Mesenchymal stem cell (in vitro differentiated cells and primary cell): ENCODE measurements at regions not wholly inside any gene's neighbourhood (a gene's known extent, or its start where the extent isn't known, plus 50 kb on each side); places are given as distances from the start of the nearest gene placed in this dataset.

Source experiments
- DNase-seq: peaks from one replicate; pipeline ENCODE4 v3.0.0-alpha.2; 2013
- H2AFZ ChIP-seq: one replicate; pipeline ENCODE4 v1.6.1; 2013; ENCODE audit warnings: low read depth, mild to moderate bottlenecking, control low read depth, inconsistent platforms, low read length, moderate library complexity
- H2AK5ac ChIP-seq: 2 replicates; pipeline ENCODE4 v1.6.1; 2013; ENCODE audit warnings: low read length, moderate library complexity, mild to moderate bottlenecking, inconsistent platforms; ENCODE audit not compliant: severe bottlenecking
- H2BK120ac ChIP-seq: one replicate; pipeline ENCODE4 v1.6.1; 2013; ENCODE audit warnings: low read depth, mild to moderate bottlenecking, inconsistent platforms, low read length, moderate library complexity
- H2BK12ac ChIP-seq, 2 experiments: one replicate each; pipeline ENCODE4 v1.6.1; 2013; ENCODE audit warnings: inconsistent platforms in 2 of 2, low read length in 2 of 2, mild to moderate bottlenecking in 2 of 2, moderate library complexity in 2 of 2, control low read depth in 1 of 2
- H2BK15ac ChIP-seq: one replicate; pipeline ENCODE4 v1.6.1; 2013; ENCODE audit warnings: mild to moderate bottlenecking, low read depth, inconsistent platforms; ENCODE audit not compliant: poor library complexity, severe bottlenecking
- H2BK5ac ChIP-seq: 2 replicates; pipeline ENCODE4 v1.6.1; 2013; ENCODE audit warnings: low read depth, mild to moderate bottlenecking, low read length, control low read depth, inconsistent platforms; ENCODE audit not compliant: poor library complexity, severe bottlenecking
- H3K14ac ChIP-seq, 2 experiments: one replicate each; pipeline ENCODE4 v1.6.1; 2013; ENCODE audit warnings: inconsistent platforms in 2 of 2, low read length in 2 of 2, control low read depth in 1 of 2, mild to moderate bottlenecking in 1 of 2, moderate library complexity in 1 of 2
- H3K18ac ChIP-seq, 2 experiments: one replicate each; pipeline ENCODE4 v1.6.1; 2013; ENCODE audit warnings: inconsistent platforms in 2 of 2, low read length in 2 of 2, control low read depth in 1 of 2, low read depth in 1 of 2, mild to moderate bottlenecking in 1 of 2
- H3K23ac ChIP-seq, 2 experiments: one replicate each; pipeline ENCODE4 v1.6.1; 2013; ENCODE audit warnings: inconsistent platforms in 2 of 2, low read length in 2 of 2, mild to moderate bottlenecking in 2 of 2, moderate library complexity in 2 of 2, control low read depth in 1 of 2
- H3K27ac ChIP-seq: 2 replicates; pipeline ENCODE4 v1.5.1; 2013; ENCODE audit warnings: mild to moderate bottlenecking, moderate library complexity, low read length, control low read depth, inconsistent platforms; ENCODE audit not compliant: poor library complexity, severe bottlenecking
- H3K27me3 ChIP-seq, 2 experiments: 2 replicates each; pipeline versions ENCODE4 v1.6.1 to v1.7.0; 2013; ENCODE audit warnings: low read length in 2 of 2, mild to moderate bottlenecking in 2 of 2, moderate library complexity in 2 of 2, control low read depth in 1 of 2, inconsistent platforms in 1 of 2; ENCODE audit not compliant: control insufficient read depth in 1 of 2, insufficient read depth in 1 of 2
- H3K36me3 ChIP-seq, 2 experiments: 2 replicates each; pipeline versions ENCODE4 v1.6.1 to v1.7.0; 2013; ENCODE audit warnings: low read length in 2 of 2, control low read depth in 1 of 2, inconsistent platforms in 1 of 2, low read depth in 1 of 2, mild to moderate bottlenecking in 1 of 2; ENCODE audit not compliant: insufficient read depth in 2 of 2, control insufficient read depth in 1 of 2
- H3K4ac ChIP-seq, 2 experiments: one replicate each; pipeline ENCODE4 v1.6.1; 2013; ENCODE audit warnings: inconsistent platforms in 2 of 2, low read length in 2 of 2, mild to moderate bottlenecking in 2 of 2, moderate library complexity in 2 of 2, control low read depth in 1 of 2, low read depth in 1 of 2
- H3K4me1 ChIP-seq: 2 replicates; pipeline ENCODE4 v1.6.1; 2013; ENCODE audit warnings: low read depth, low read length, control low read depth; ENCODE audit not compliant: control insufficient read depth, insufficient read depth
- H3K4me2 ChIP-seq: 2 replicates; pipeline ENCODE4 v1.6.1; 2013; ENCODE audit warnings: low read length, mild to moderate bottlenecking, inconsistent platforms; ENCODE audit not compliant: poor library complexity, severe bottlenecking
- H3K4me3 ChIP-seq, 2 experiments: 2 replicates each; pipeline versions ENCODE4 v1.5.1 to v1.7.0; 2013; ENCODE audit warnings: low read length in 2 of 2, mild to moderate bottlenecking in 2 of 2, control low read depth in 1 of 2, low read depth in 1 of 2; ENCODE audit not compliant: insufficient read depth in 1 of 2
- H3K79me1 ChIP-seq: replicated peaks from 2 replicates; pipeline ENCODE4 v1.6.1; 2013; ENCODE audit warnings: mild to moderate bottlenecking, control low read depth, low read length, inconsistent platforms; ENCODE audit not compliant: poor library complexity, severe bottlenecking
- H3K9ac ChIP-seq: 2 replicates; pipeline ENCODE4 v1.7.0; 2013; ENCODE audit warnings: mild to moderate bottlenecking, low read length, moderate library complexity
- H3K9me3 ChIP-seq: 2 replicates; pipeline ENCODE4 v1.7.0; 2013; ENCODE audit warnings: mild to moderate bottlenecking, low read length; ENCODE audit not compliant: control insufficient read depth
- H4K8ac ChIP-seq: one replicate; pipeline ENCODE4 v1.6.1; 2013; ENCODE audit warnings: inconsistent platforms, mild to moderate bottlenecking, low read length, moderate library complexity
- H4K91ac ChIP-seq: one replicate; pipeline ENCODE4 v1.6.1; 2013; ENCODE audit warnings: mild to moderate bottlenecking, low read length, inconsistent platforms
- WGBS: methylation state at CpG from one replicate; pipeline ENCODE4 v1.1.7; 2013; ENCODE audit warnings: mixed read lengths; 5-methylcytosine and 5-hydroxymethylcytosine counted together

- no peak overlapping the region for H3K14ac ChIP-seq
- no peaks in the 10 kb centered on the region for H3K36me3 ChIP-seq
- no peak overlapping the region for H2BK12ac ChIP-seq
- no peak overlapping the region for H2BK120ac ChIP-seq
- no peak for DNase-seq
- no peaks in the 10 kb centered on the region for H3K4me1 ChIP-seq
- no peak overlapping the region for H3K23ac ChIP-seq
- 91% methylated on average over 1 of the region's 3 CpGs for WGBS
- H3K9me3 ChIP-seq, result no peaks in the 10 kb centered on the region
- H3K79me1 ChIP-seq, result no peaks in the 10 kb centered on the region
- H2BK15ac ChIP-seq, result no peak overlapping the region
- no peak overlapping the region for H3K4me2 ChIP-seq
- H2AFZ ChIP-seq, result no peak overlapping the region
- no peak overlapping the region for H4K91ac ChIP-seq
- no peak overlapping the region for H3K4ac ChIP-seq
- peaks cover 0 to 18% of the 10 kb centered on the region in 2 experiments for H3K27me3 ChIP-seq
- no peak overlapping the region for H3K9ac ChIP-seq
- no peak overlapping the region for H3K18ac ChIP-seq
- no peak overlapping the region for H4K8ac ChIP-seq
- H2BK5ac ChIP-seq, result no peak overlapping the region
- no peak overlapping the region for H3K27ac ChIP-seq
- H2AK5ac ChIP-seq, result no peak overlapping the region
- H3K4me3 ChIP-seq, result no peak overlapping the region
Measured at GRCh38 chr5:159395202-159395601, 64.9 kb upstream of the IL12B start.

GRCh38 chr5:159398936-159399335 is 68.6 kb upstream of the IL12B start:
- no peaks in the 10 kb centered on the region for H3K4me1 ChIP-seq
- no peak overlapping the region for H3K4ac ChIP-seq
- H3K4me3 ChIP-seq, result no peak overlapping the region
- no peak overlapping the region for H3K4me2 ChIP-seq
- no peak overlapping the region for H2BK12ac ChIP-seq
- DNase-seq, result no peak
- no peak overlapping the region for H2BK15ac ChIP-seq
- H3K79me1 ChIP-seq, result no peaks in the 10 kb centered on the region
- WGBS, result 85% methylated on average over 3 of the region's 3 CpGs
- H3K27ac ChIP-seq, result no peak overlapping the region
- no peak overlapping the region for H3K18ac ChIP-seq
- no peak overlapping the region for H3K9ac ChIP-seq
- no peak overlapping the region for H3K23ac ChIP-seq
- H2BK5ac ChIP-seq, result no peak overlapping the region
- no peak overlapping the region for H2BK120ac ChIP-seq
- no peak overlapping the region for H4K91ac ChIP-seq
- H3K36me3 ChIP-seq, result no peaks in the 10 kb centered on the region
- no peak overlapping the region for H2AFZ ChIP-seq
- H3K27me3 ChIP-seq, result peaks cover 0 to 41% of the 10 kb centered on the region in 2 experiments
- H3K14ac ChIP-seq, result no peak overlapping the region
- no peaks in the 10 kb centered on the region for H3K9me3 ChIP-seq
- no peak overlapping the region for H4K8ac ChIP-seq
- no peak overlapping the region for H2AK5ac ChIP-seq

GRCh38 chr5:159400476-159400875 is 70.2 kb upstream of the IL12B start:
- H2BK12ac ChIP-seq, result no peak overlapping the region
- H3K9ac ChIP-seq, result no peak overlapping the region
- H3K4ac ChIP-seq, result no peak overlapping the region
- no peak overlapping the region for H4K91ac ChIP-seq
- H3K14ac ChIP-seq, result no peak overlapping the region
- no peak overlapping the region for H2AK5ac ChIP-seq
- H3K79me1 ChIP-seq, result no peaks in the 10 kb centered on the region
- no peak overlapping the region for H3K4me2 ChIP-seq
- no peak overlapping the region for H2AFZ ChIP-seq
- H3K27me3 ChIP-seq, result peaks cover 0 to 48% of the 10 kb centered on the region in 2 experiments
- WGBS, result 84% methylated on average over 3 of the region's 3 CpGs
- H3K4me1 ChIP-seq, result no peaks in the 10 kb centered on the region
- H4K8ac ChIP-seq, result no peak overlapping the region
- no peak overlapping the region for H2BK120ac ChIP-seq
- no peak overlapping the region for H2BK15ac ChIP-seq
- H3K18ac ChIP-seq, result no peak overlapping the region
- no peak overlapping the region for H3K27ac ChIP-seq
- H2BK5ac ChIP-seq, result no peak overlapping the region
- no peak for DNase-seq
- H3K4me3 ChIP-seq, result no peak overlapping the region
- no peaks in the 10 kb centered on the region for H3K36me3 ChIP-seq
- no peaks in the 10 kb centered on the region for H3K9me3 ChIP-seq
- H3K23ac ChIP-seq, result no peak overlapping the region

- no peak overlapping the region for H3K27ac ChIP-seq
- no peak overlapping the region for H2AFZ ChIP-seq
- H4K8ac ChIP-seq, result no peak overlapping the region
- no peak overlapping the region for H3K9ac ChIP-seq
- H3K27me3 ChIP-seq, result peaks cover 0 to 63% of the 10 kb centered on the region in 2 experiments
- H3K23ac ChIP-seq, result no peak overlapping the region
- H2BK5ac ChIP-seq, result no peak overlapping the region
- H3K79me1 ChIP-seq, result no peaks in the 10 kb centered on the region
- H2BK120ac ChIP-seq, result no peak overlapping the region
- H4K91ac ChIP-seq, result no peak overlapping the region
- WGBS, result 92% methylated on average over 1 of the region's 1 CpG
- H3K4me3 ChIP-seq, result no peak overlapping the region
- no peak overlapping the region for H2BK12ac ChIP-seq
- DNase-seq, result no peak
- no peaks in the 10 kb centered on the region for H3K36me3 ChIP-seq
- no peak overlapping the region for H3K18ac ChIP-seq
- H3K9me3 ChIP-seq, result no peaks in the 10 kb centered on the region
- no peak overlapping the region for H3K14ac ChIP-seq
- H3K4me1 ChIP-seq, result no peaks in the 10 kb centered on the region
- no peak overlapping the region for H3K4me2 ChIP-seq
- no peak overlapping the region for H2BK15ac ChIP-seq
- H2AK5ac ChIP-seq, result no peak overlapping the region
- H3K4ac ChIP-seq, result no peak overlapping the region
Measured at GRCh38 chr5:159402311-159402710, 72.0 kb upstream of the IL12B start.
